Neural progenitor cell (in vitro differentiated cells): ENCODE measurements at regions not wholly inside any gene's neighbourhood (a gene's known extent, or its start where the extent isn't known, plus 50 kb on each side); places are given as distances from the start of the nearest gene placed in this dataset.

Experiments used
- CTCF ChIP-seq: fragments of 200-600 bp; sonication (generic); IDR thresholded peaks from 2 replicates; pipeline ENCODE4 v1.5.1; 2017; ENCODE audit warnings: antibody characterized with exemption, mild to moderate bottlenecking
- EZH2 ChIP-seq: fragments of 200-600 bp; sonication (generic); IDR thresholded peaks from 2 replicates; pipeline ENCODE4 v1.6.1; 2017; ENCODE audit warnings: antibody characterized with exemption, mild to moderate bottlenecking, moderate library complexity

- TF ChIP-seq CTCF (peak; percentile 84), EZH2 (no peak)
Observed at GRCh38 chr2:174697255-174697654, 67.0 kb downstream of the CHRNA1 start.
